ENCODE measurements at regions not wholly inside any gene's neighbourhood (a gene's known extent, or its start where the extent isn't known, plus 50 kb on each side); places are given as distances from the start of the nearest gene placed in this dataset.

DNA sequence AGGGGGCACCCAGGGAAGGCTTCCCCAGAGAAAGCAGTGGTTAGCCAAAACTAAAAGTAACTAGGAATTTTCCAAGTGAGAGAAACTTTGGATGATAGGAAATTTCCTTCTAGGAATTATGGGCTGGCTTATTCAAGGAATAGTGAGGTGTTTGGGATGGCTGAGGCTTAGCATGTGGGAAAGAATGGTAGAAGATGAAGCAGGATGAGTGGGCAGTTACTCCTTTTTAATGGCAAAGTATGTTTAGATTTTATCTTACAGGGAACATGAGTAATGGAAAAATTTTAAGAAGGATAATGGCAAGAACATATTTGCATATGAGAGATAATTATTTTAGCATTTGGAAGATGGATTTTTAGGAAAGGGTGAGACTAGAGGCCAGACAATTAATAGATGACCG lies 197.6 kb downstream of the SLC38A4 start:
- TF ChIP-seq, protein P1, sequence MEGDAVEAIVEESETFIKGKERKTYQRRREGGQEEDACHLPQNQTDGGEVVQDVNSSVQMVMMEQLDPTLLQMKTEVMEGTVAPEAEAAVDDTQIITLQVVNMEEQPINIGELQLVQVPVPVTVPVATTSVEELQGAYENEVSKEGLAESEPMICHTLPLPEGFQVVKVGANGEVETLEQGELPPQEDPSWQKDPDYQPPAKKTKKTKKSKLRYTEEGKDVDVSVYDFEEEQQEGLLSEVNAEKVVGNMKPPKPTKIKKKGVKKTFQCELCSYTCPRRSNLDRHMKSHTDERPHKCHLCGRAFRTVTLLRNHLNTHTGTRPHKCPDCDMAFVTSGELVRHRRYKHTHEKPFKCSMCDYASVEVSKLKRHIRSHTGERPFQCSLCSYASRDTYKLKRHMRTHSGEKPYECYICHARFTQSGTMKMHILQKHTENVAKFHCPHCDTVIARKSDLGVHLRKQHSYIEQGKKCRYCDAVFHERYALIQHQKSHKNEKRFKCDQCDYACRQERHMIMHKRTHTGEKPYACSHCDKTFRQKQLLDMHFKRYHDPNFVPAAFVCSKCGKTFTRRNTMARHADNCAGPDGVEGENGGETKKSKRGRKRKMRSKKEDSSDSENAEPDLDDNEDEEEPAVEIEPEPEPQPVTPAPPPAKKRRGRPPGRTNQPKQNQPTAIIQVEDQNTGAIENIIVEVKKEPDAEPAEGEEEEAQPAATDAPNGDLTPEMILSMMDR (conservative IDR thresholded peaks at IDR 0.05; ENCODE audit: low read depth, low read length) = no peak
- no peak for TF ChIP-seq EZH2 (IDR thresholded peaks at IDR 0.05; ENCODE audit: low read length, unreplicated experiment)

Measured in PC-3 (cell line).